GM12878 (cell line): ENCODE measurements at regions not wholly inside any gene's neighbourhood (a gene's known extent, or its start where the extent isn't known, plus 50 kb on each side); places are given as distances from the start of the nearest gene placed in this dataset.

ENCODE experiments used
- ATAC-seq: fragments of 200-7000 bp; cut with Tn5 transposase; 3 replicates; pipeline ENCODE4 v1.9.1; 2020; ENCODE audit warnings: mild to moderate bottlenecking, moderate library complexity
- BruUV-seq: library from RNA; stranded (reverse); fragments of 400-500 nt; replicated peaks from 2 replicates; lab custom pipeline; 2021; lab: Mats Ljungman, UMichigan
- CTCF ChIA-PET: fragments of 300-600 bp; sonication (Branson Sonifier 250); formaldehyde crosslinking; extraction: SDS; loops from one replicate; lab custom pipeline; 2021; ENCODE audit warnings: inconsistent platforms; lab: Yijun Ruan, JAX
- POLR2A ChIA-PET: fragments of 350-600 bp; formaldehyde crosslinking; extraction: SDS; loops from one replicate; lab custom pipeline; 2021; ENCODE audit warnings: inconsistent platforms; lab: Charles Lee
- RAD21 ChIA-PET: fragments of 300-600 bp; sonication (Branson Sonifier 250); formaldehyde crosslinking; loops from one replicate; lab custom pipeline; 2023; ENCODE audit warnings: antibody characterized with exemption; ENCODE audit not compliant: unreplicated experiment; lab: Charles Lee
- SMC1A ChIA-PET: fragments of 300-600 bp; sonication (Branson Sonifier 250); formaldehyde crosslinking; loops from one replicate; lab custom pipeline; 2023; ENCODE audit not compliant: unreplicated experiment, uncharacterized antibody; lab: Charles Lee
- DNase-seq: peaks from one replicate; pipeline ENCODE4 v3.0.0-alpha.2; 2011; ENCODE audit warnings: low read depth, low spot score
- FAIRE-seq: peaks from 3 replicates; lab custom pipeline; 2011; peaks lifted over from hg19 to GRCh38; lab: Jason Lieb, UNC
- H2AFZ ChIP-seq: 2 replicates; pipeline ENCODE4 v1.6.0; 2011; ENCODE audit warnings: low read depth, low read length, control low read depth; ENCODE audit not compliant: control insufficient read depth
- H3K27ac ChIP-seq: 2 replicates; pipeline ENCODE4 v1.5.1; 2011; ENCODE audit warnings: control low read depth; ENCODE audit not compliant: control insufficient read depth, insufficient read depth
- H3K27me3 ChIP-seq, 2 experiments: replicated peaks in 1 of 2; 2 replicates each; pipeline versions ENCODE4 v1.6.0 to v1.6.1; 2011; ENCODE audit warnings: low read length in 1 of 2; ENCODE audit not compliant: control insufficient read depth in 2 of 2, insufficient read depth in 2 of 2
- H3K36me3 ChIP-seq, 2 experiments: 2 replicates each; pipeline ENCODE4 v1.5.1; 2011; ENCODE audit warnings: low read length in 1 of 2; ENCODE audit not compliant: control insufficient read depth in 2 of 2, insufficient read depth in 2 of 2
- H3K4me1 ChIP-seq: 2 replicates; pipeline ENCODE4 v1.6.1; 2011; ENCODE audit warnings: mild to moderate bottlenecking, low read length, moderate library complexity, mixed read lengths; ENCODE audit not compliant: control insufficient read depth, insufficient read depth
- H3K4me2 ChIP-seq: 2 replicates; pipeline ENCODE4 v1.6.0; 2011; ENCODE audit warnings: control low read depth; ENCODE audit not compliant: control insufficient read depth, insufficient read depth
- H3K4me3 ChIP-seq: fragments of 200-600 bp; sonication (generic); 2 replicates; pipeline ENCODE4 v1.5.1; 2016
- H3K79me2 ChIP-seq: 2 replicates; pipeline ENCODE4 v1.6.0; 2011; ENCODE audit warnings: low read length; ENCODE audit not compliant: control insufficient read depth, insufficient read depth
- H3K9ac ChIP-seq: 2 replicates; pipeline ENCODE4 v1.8.0; 2011; ENCODE audit warnings: low read length, control low read depth, mixed read lengths; ENCODE audit not compliant: control insufficient read depth, insufficient read depth
- H3K9me3 ChIP-seq: replicated peaks from 3 replicates; pipeline ENCODE4 v1.5.1; 2011; ENCODE audit warnings: mild to moderate bottlenecking, low read length; ENCODE audit not compliant: control insufficient read depth, insufficient read depth
- H4K20me1 ChIP-seq: 2 replicates; pipeline ENCODE4 v1.6.0; 2011; ENCODE audit not compliant: control insufficient read depth, insufficient read depth
- BMI1 ChIP-seq: fragments of 450-650 bp; IDR thresholded peaks from 2 replicates; pipeline ENCODE4 v1.6.1; 2016; ENCODE audit warnings: mild to moderate bottlenecking, moderate library complexity, borderline replicate concordance
- CUX1 ChIP-seq: IDR thresholded peaks from 2 replicates; pipeline ENCODE4 v1.6.1; 2012; ENCODE audit warnings: improper control_type of control experiment, low read depth, low read length; ENCODE audit not compliant: insufficient replicate concordance
- GATAD2B ChIP-seq: fragments of 450-650 bp; conservative IDR thresholded peaks from 2 replicates; pipeline ENCODE4 v1.6.1; 2017; ENCODE audit warnings: low read depth, mild to moderate bottlenecking, moderate library complexity
- HDAC2 ChIP-seq: fragments of 200-600 bp; sonication (generic); IDR thresholded peaks from 2 replicates; pipeline ENCODE4 v1.6.1; 2017
- MAX ChIP-seq: IDR thresholded peaks from 2 replicates; pipeline ENCODE4 v1.6.1; 2012; ENCODE audit warnings: low read depth, low read length, improper control_type of control experiment
- MEF2B ChIP-seq: fragments of 450-650 bp; IDR thresholded peaks from 2 replicates; pipeline ENCODE4 v1.6.1; 2018; ENCODE audit warnings: mild to moderate bottlenecking, moderate library complexity; ENCODE audit not compliant: partially characterized antibody, poor library complexity, severe bottlenecking
- NFYA ChIP-seq: IDR thresholded peaks from 2 replicates; pipeline ENCODE4 v1.6.1; 2011; ENCODE audit warnings: low read depth, mild to moderate bottlenecking, low read length, improper control_type of control experiment, borderline replicate concordance
- PML ChIP-seq: IDR thresholded peaks from 2 replicates; pipeline ENCODE4 v1.6.1; 2012; ENCODE audit warnings: low read length, inconsistent platforms
- POU2F2 ChIP-seq: IDR thresholded peaks from 3 replicates; pipeline ENCODE4 v1.6.1; 2011; ENCODE audit warnings: low read depth, mild to moderate bottlenecking, low read length, borderline replicate concordance
- RUNX3 ChIP-seq: IDR thresholded peaks from 2 replicates; pipeline ENCODE4 v1.6.1; 2012; ENCODE audit warnings: low read length, inconsistent platforms
- SIX5 ChIP-seq: IDR thresholded peaks from 2 replicates; pipeline ENCODE4 v1.6.1; 2011; ENCODE audit warnings: mild to moderate bottlenecking, low read depth, low read length, moderate library complexity; ENCODE audit not compliant: severe bottlenecking
- SMARCA5 ChIP-seq: fragments of 450-650 bp; IDR thresholded peaks from 2 replicates; pipeline ENCODE4 v1.6.1; 2017; ENCODE audit warnings: mild to moderate bottlenecking
- SRF ChIP-seq, 2 experiments: IDR thresholded peaks; 2 replicates each; pipeline ENCODE4 v1.6.1; 2011; ENCODE audit warnings: low read depth in 2 of 2, low read length in 2 of 2, mild to moderate bottlenecking in 1 of 2, moderate library complexity in 1 of 2
- STAT1 ChIP-seq: fragments of 450-650 bp; conservative IDR thresholded peaks from 2 replicates; pipeline ENCODE4 v1.6.1; 2014; ENCODE audit warnings: antibody characterized with exemption, mild to moderate bottlenecking
- YY1 ChIP-seq: IDR thresholded peaks from 2 replicates; pipeline ENCODE4 v1.6.1; 2011; ENCODE audit warnings: low read depth, mild to moderate bottlenecking, low read length
- ZNF622 ChIP-seq: fragments of 450-650 bp; IDR thresholded peaks from 2 replicates; pipeline ENCODE4 v1.6.1; 2017; ENCODE audit warnings: mild to moderate bottlenecking, inconsistent platforms
- WGBS: methylation state at CpG from one replicate; pipeline ENCODE4 v1.1.6; 2016; ENCODE audit warnings: low lambda C conversion rate; ENCODE audit not compliant: insufficient replicate concordance, insufficient coverage; ENCODE audit errors: missing lambda C conversion rate; 5-methylcytosine and 5-hydroxymethylcytosine counted together
- in situ Hi-C: fragments of 300-500 bp; cut with MboI; formaldehyde crosslinking; loops from 9 replicates; pipeline ENCODE4 v1.14.3; 2018; ENCODE audit warnings: mixed read lengths
- intact Hi-C: fragments of 100-400 bp; cut with micrococcal nuclease; formaldehyde crosslinking; loops from one replicate; pipeline ENCODE4 v1.14.2; 2022; ENCODE audit not compliant: unreplicated experiment
- TF ChIP-seq, protein P1 (sequence below): IDR thresholded peaks from 2 replicates; pipeline ENCODE4 v1.6.1; 2012; ENCODE audit warnings: low read depth, low read length, improper control_type of control experiment

DNA sequence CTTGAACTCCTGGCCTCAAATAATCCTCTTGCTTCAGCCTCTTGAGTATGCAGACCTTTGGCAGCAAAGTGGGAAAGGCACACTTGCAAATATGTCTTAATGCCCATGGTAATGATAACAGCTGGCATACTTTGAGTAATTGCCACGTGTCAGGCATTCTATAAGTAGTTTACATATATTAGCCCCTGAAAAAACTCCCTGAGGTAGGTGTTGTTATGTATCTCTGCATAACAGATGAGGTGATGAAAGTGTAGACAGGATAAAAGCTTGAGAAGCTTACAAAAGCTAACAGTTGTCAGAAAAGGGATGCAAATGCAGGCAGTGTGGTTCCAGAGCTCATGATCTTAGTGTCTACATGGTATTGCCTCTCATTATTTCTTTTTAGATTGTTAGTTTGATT lies 291.1 kb upstream of the C11orf87 start:
- no peak for ATAC-seq
- Histone ChIP-seq H3K36me3 (no peaks in the 10 kb centered on the region), H3K4me1 (no peaks in the 10 kb centered on the region), H3K4me3 (no peak overlapping the region), H3K27me3 (no peaks in the 10 kb centered on the region; a peak in 1 of 4 replicates), H3K79me2 (no peaks in the 10 kb centered on the region), H3K9me3 (no peaks in the 10 kb centered on the region), H2AFZ (no peak overlapping the region), H3K27ac (no peak overlapping the region), H3K9ac (no peak overlapping the region), H4K20me1 (no peaks in the 10 kb centered on the region), H3K4me2 (no peak overlapping the region)
- CTCF ChIA-PET = no interaction called here
- TF ChIP-seq RUNX3 (no peak), YY1 (no peak), POU2F2 (no peak), SMARCA5 (no peak), BMI1 (no peak), SRF (IDR thresholded peaks at IDR 0.05; ENCODE audit: low read depth in 2 of 2, low read length in 2 of 2) (no peak), STAT1 (no peak), NFYA (no peak), SIX5 (no peak), GATAD2B (no peak), ZNF622 (no peak), CUX1 (no peak), MAX (no peak), HDAC2 (no peak), PML (no peak), MEF2B (no peak)
- TF ChIP-seq, protein P1, sequence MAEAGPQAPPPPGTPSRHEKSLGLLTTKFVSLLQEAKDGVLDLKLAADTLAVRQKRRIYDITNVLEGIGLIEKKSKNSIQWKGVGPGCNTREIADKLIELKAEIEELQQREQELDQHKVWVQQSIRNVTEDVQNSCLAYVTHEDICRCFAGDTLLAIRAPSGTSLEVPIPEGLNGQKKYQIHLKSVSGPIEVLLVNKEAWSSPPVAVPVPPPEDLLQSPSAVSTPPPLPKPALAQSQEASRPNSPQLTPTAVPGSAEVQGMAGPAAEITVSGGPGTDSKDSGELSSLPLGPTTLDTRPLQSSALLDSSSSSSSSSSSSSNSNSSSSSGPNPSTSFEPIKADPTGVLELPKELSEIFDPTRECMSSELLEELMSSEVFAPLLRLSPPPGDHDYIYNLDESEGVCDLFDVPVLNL = no peak
- SMC1A ChIA-PET = interaction anchor here (0.5 kb wide), 1 partner anchor 337 kb away, joined by 3 read pairs; no protein-coding TSS in a partner anchor
- 0% methylated on average over 1 of the region's 1 CpG for WGBS
- FAIRE-seq = no peak
- DNase-seq = no peak
- intact Hi-C loops (no loop called here), in situ Hi-C loops (no loop called here)
- no TSS peak for BruUV-seq
- RAD21 ChIA-PET = no interaction called here
- POLR2A ChIA-PET = no interaction called here
